CD4-positive, alpha-beta memory T cell (primary cell): ENCODE measurements at regions not wholly inside any gene's neighbourhood (a gene's known extent, or its start where the extent isn't known, plus 50 kb on each side); places are given as distances from the start of the nearest gene placed in this dataset.
"Not testable (repeated sequence)": the region's sequence is repeated elsewhere in the genome, so short reads cannot be mapped to it uniquely, and the experiment has no call there.

ENCODE experiments used
- CTCF ChIA-PET: fragments of 350-600 bp; sonication (Branson Sonifier 250); formaldehyde crosslinking; loops from one replicate; lab custom pipeline; 2021; ENCODE audit warnings: inconsistent platforms; ENCODE audit not compliant: partially characterized antibody; lab: Charles Lee
- POLR2A ChIA-PET: fragments of 350-600 bp; sonication (Branson Sonifier 250); formaldehyde crosslinking; loops from one replicate; lab custom pipeline; 2021; ENCODE audit not compliant: partially characterized antibody; lab: Charles Lee
- DNase-seq, 5 donors: peaks; one replicate each; pipeline versions ENCODE4 v3.0.0 to v3.0.0-alpha.2; 2020 to 2022; ENCODE audit warnings: mixed read lengths in 1 of 5
- H3K27ac ChIP-seq: one replicate; pipeline ENCODE4 v1.7.0; 2013; ENCODE audit warnings: low read depth, low read length
- H3K27me3 ChIP-seq: 2 replicates; pipeline ENCODE4 v1.7.0; 2013; ENCODE audit warnings: mild to moderate bottlenecking, low read length, moderate library complexity; ENCODE audit not compliant: insufficient read depth
- H3K36me3 ChIP-seq: 2 replicates; pipeline ENCODE4 v1.7.0; 2013; ENCODE audit warnings: mild to moderate bottlenecking, low read length, moderate library complexity; ENCODE audit not compliant: insufficient read depth
- H3K4me1 ChIP-seq: 2 replicates; pipeline ENCODE4 v1.7.0; 2013; ENCODE audit warnings: mild to moderate bottlenecking, low read length, moderate library complexity; ENCODE audit not compliant: insufficient read depth
- H3K4me3 ChIP-seq, 2 donors: one replicate each; pipeline ENCODE4 v1.7.0; 2013; ENCODE audit warnings: low read length in 2 of 2, mild to moderate bottlenecking in 1 of 2
- H3K9me3 ChIP-seq, 2 donors: one replicate each; pipeline ENCODE4 v1.7.0; 2013; ENCODE audit warnings: low read length in 2 of 2, control low read depth in 1 of 2; ENCODE audit not compliant: control insufficient read depth in 1 of 2
- H3K27ac Mint-ChIP-seq, 7 donors: one replicate each; pipeline ENCODE4 v1.8.0; 2020 to 2021; ENCODE audit warnings: mixed read lengths in 7 of 7, mild to moderate bottlenecking in 6 of 7, inconsistent platforms in 3 of 7, moderate library complexity in 3 of 7
- H3K27me3 Mint-ChIP-seq, 2 donors: one replicate each; pipeline ENCODE4 v1.8.0; 2020 to 2021; ENCODE audit warnings: mixed read lengths in 2 of 2
- H3K36me3 Mint-ChIP-seq, 2 donors: one replicate each; pipeline ENCODE4 v1.8.0; 2020 to 2021; ENCODE audit warnings: mixed read lengths in 2 of 2, inconsistent platforms in 1 of 2, mild to moderate bottlenecking in 1 of 2
- H3K4me1 Mint-ChIP-seq, 4 donors: one replicate each; pipeline ENCODE4 v1.8.0; 2020 to 2021; ENCODE audit warnings: mixed read lengths in 4 of 4, mild to moderate bottlenecking in 1 of 4
- H3K4me3 Mint-ChIP-seq, 8 donors: one replicate each; pipeline ENCODE4 v1.8.0; 2020 to 2021; ENCODE audit warnings: mixed read lengths in 8 of 8, mild to moderate bottlenecking in 7 of 8, moderate library complexity in 6 of 8, inconsistent platforms in 3 of 8
- H3K9me3 Mint-ChIP-seq, 8 donors: one replicate each; pipeline ENCODE4 v1.8.0; 2020 to 2021; ENCODE audit warnings: mixed read lengths in 8 of 8, mild to moderate bottlenecking in 5 of 8, inconsistent platforms in 3 of 8, moderate library complexity in 1 of 8
- intact Hi-C: fragments of 100-400 bp; cut with micrococcal nuclease; formaldehyde crosslinking; loops from one replicate; pipeline ENCODE4 v1.15.1; 2023

GRCh38 chr15:35181538-35181937 lies 96.4 kb upstream of the NANOGP8 start:
- CTCF ChIA-PET, result no interaction called here

GRCh38 chr15:35179739-35180138 lies 94.6 kb upstream of the NANOGP8 start:
- H3K36me3 Mint-ChIP-seq, result no peaks in the 10 kb centered on the region
- no peaks in the 10 kb centered on the region for H3K27me3 ChIP-seq
- no peaks in the 10 kb centered on the region for H3K36me3 ChIP-seq
- CTCF ChIA-PET, result no interaction called here
- H3K27ac Mint-ChIP-seq, result no peak overlapping the region
- H3K4me3 ChIP-seq, result no peak overlapping the region
- H3K4me1 Mint-ChIP-seq, result no peaks in the 10 kb centered on the region
- peaks cover 0 to 3% (median 0%) of the 10 kb centered on the region in 8 donors for H3K9me3 Mint-ChIP-seq
- H3K4me3 Mint-ChIP-seq, result no peak overlapping the region
- DNase-seq, result no peak
- H3K9me3 ChIP-seq, result no peaks in the 10 kb centered on the region
- POLR2A ChIA-PET, result no interaction called here
- H3K4me1 ChIP-seq, result no peaks in the 10 kb centered on the region
- intact Hi-C loops, result no loop called here
- no peaks in the 10 kb centered on the region for H3K27me3 Mint-ChIP-seq
- H3K27ac ChIP-seq, result no peak overlapping the region

More at GRCh38 chr15:35181538-35181937, 96.4 kb upstream of the NANOGP8 start:
- Histone ChIP-seq H3K9me3 (no peaks in the 10 kb centered on the region), H3K4me1 (no peaks in the 10 kb centered on the region), H3K36me3 (no peaks in the 10 kb centered on the region), H3K27me3 (no peaks in the 10 kb centered on the region), H3K27ac (no peak overlapping the region), H3K4me3 (no peak overlapping the region)
- H3K4me1 Mint-ChIP-seq, result no peaks in the 10 kb centered on the region
- no peak overlapping the region for H3K4me3 Mint-ChIP-seq
- H3K27me3 Mint-ChIP-seq, result no peaks in the 10 kb centered on the region
- POLR2A ChIA-PET, result no interaction called here
- intact Hi-C loops, result no loop called here
- H3K27ac Mint-ChIP-seq, result no peak overlapping the region
- peaks cover 0 to 3% (median 0%) of the 10 kb centered on the region in 8 donors for H3K9me3 Mint-ChIP-seq
- no peaks in the 10 kb centered on the region for H3K36me3 Mint-ChIP-seq
- no peak for DNase-seq

- H3K27me3 Mint-ChIP-seq, H3K27ac ChIP-seq, H3K4me3 ChIP-seq, CTCF ChIA-PET, intact Hi-C loops, H3K27me3 ChIP-seq, H3K4me1 Mint-ChIP-seq, H3K4me1 ChIP-seq, H3K36me3 ChIP-seq, H3K9me3 ChIP-seq, H3K27ac Mint-ChIP-seq, POLR2A ChIA-PET, H3K9me3 Mint-ChIP-seq, H3K4me3 Mint-ChIP-seq, H3K36me3 Mint-ChIP-seq, DNase-seq: not testable (repeated sequence)
Measured at GRCh38 chr15:35178186-35178585, 93.1 kb upstream of the NANOGP8 start.

GRCh38 chr15:35174948-35175347 lies 89.9 kb upstream of the NANOGP8 start:
- H3K4me1 Mint-ChIP-seq, result no peaks in the 10 kb centered on the region
- no peak overlapping the region for H3K27ac Mint-ChIP-seq
- ChIA-PET POLR2A (no interaction called here), CTCF (no interaction called here)
- H3K4me3 ChIP-seq, result no peak overlapping the region
- DNase-seq, result no peak
- no peaks in the 10 kb centered on the region for H3K27me3 Mint-ChIP-seq
- H3K4me1 ChIP-seq, result no peaks in the 10 kb centered on the region
- no peaks in the 10 kb centered on the region for H3K27me3 ChIP-seq
- intact Hi-C loops, result no loop called here
- no peaks in the 10 kb centered on the region for H3K36me3 ChIP-seq
- H3K9me3 Mint-ChIP-seq, result peaks cover 0 to 3% (median 0%) of the 10 kb centered on the region in 8 donors
- no peaks in the 10 kb centered on the region for H3K36me3 Mint-ChIP-seq
- no peak overlapping the region for H3K4me3 Mint-ChIP-seq
- H3K27ac ChIP-seq, result no peak overlapping the region
- no peaks in the 10 kb centered on the region for H3K9me3 ChIP-seq

GRCh38 chr15:35173444-35174118 lies 88.5 kb upstream of the NANOGP8 start:
- Histone ChIP-seq H3K27ac (no peak overlapping the region), H3K4me3 (no peak overlapping the region), H3K4me1 (no peaks in the 10 kb centered on the region), H3K9me3 (no peaks in the 10 kb centered on the region), H3K27me3 (no peaks in the 10 kb centered on the region), H3K36me3 (no peaks in the 10 kb centered on the region)
- Mint-ChIP-seq H3K36me3 (no peaks in the 10 kb centered on the region), H3K9me3 (peaks cover 0 to 3% (median 0%) of the 10 kb centered on the region in 8 donors), H3K4me3 (no peak overlapping the region), H3K27me3 (no peaks in the 10 kb centered on the region), H3K4me1 (no peaks in the 10 kb centered on the region), H3K27ac (no peak overlapping the region)
- no peak for DNase-seq
- ChIA-PET POLR2A (no interaction called here), CTCF (no interaction called here)
- intact Hi-C loops, result no loop called here

- POLR2A ChIA-PET, result no interaction called here
- DNase-seq, result no peak
- Mint-ChIP-seq H3K4me3 (no peak overlapping the region), H3K4me1 (no peaks in the 10 kb centered on the region), H3K36me3 (no peaks in the 10 kb centered on the region), H3K27ac (no peak overlapping the region), H3K27me3 (peaks cover 0 to 2% of the 10 kb centered on the region in 2 donors), H3K9me3 (no peaks in the 10 kb centered on the region)
- H3K27me3 ChIP-seq, result no peaks in the 10 kb centered on the region
- CTCF ChIA-PET, result no interaction called here
- H3K27ac ChIP-seq, result no peak overlapping the region
- no peaks in the 10 kb centered on the region for H3K9me3 ChIP-seq
- no peaks in the 10 kb centered on the region for H3K4me1 ChIP-seq
- no peak overlapping the region for H3K4me3 ChIP-seq
- no peaks in the 10 kb centered on the region for H3K36me3 ChIP-seq
- intact Hi-C loops, result no loop called here
Measured at GRCh38 chr15:35170207-35170606, 85.1 kb upstream of the NANOGP8 start.

- no peak overlapping the region for H3K27ac Mint-ChIP-seq
- intact Hi-C loops, result no loop called here
Measured at GRCh38 chr15:35168464-35168863, 83.4 kb upstream of the NANOGP8 start.

More at GRCh38 chr15:35168464-35168863, 83.4 kb upstream of the NANOGP8 start:
- ChIA-PET CTCF (no interaction called here), POLR2A (no interaction called here)
- Histone ChIP-seq H3K27me3 (no peaks in the 10 kb centered on the region), H3K9me3 (no peaks in the 10 kb centered on the region), H3K4me1 (no peaks in the 10 kb centered on the region), H3K4me3 (no peak overlapping the region), H3K27ac (no peak overlapping the region), H3K36me3 (no peaks in the 10 kb centered on the region)
- DNase-seq, result no peak
- H3K36me3 Mint-ChIP-seq, result no peaks in the 10 kb centered on the region
- no peaks in the 10 kb centered on the region for H3K9me3 Mint-ChIP-seq
- no peak overlapping the region for H3K4me3 Mint-ChIP-seq
- H3K4me1 Mint-ChIP-seq, result no peaks in the 10 kb centered on the region
- H3K27me3 Mint-ChIP-seq, result peaks cover 0 to 2% of the 10 kb centered on the region in 2 donors
